GM21423 (cell line): ENCODE measurements at regions not wholly inside any gene's neighbourhood (a gene's known extent, or its start where the extent isn't known, plus 50 kb on each side); places are given as distances from the start of the nearest gene placed in this dataset.

Experiments
- ATAC-seq: cut with Tn5 transposase; IDR thresholded peaks from one replicate; pipeline ENCODE4 v1.9.1; 2021; ENCODE audit warnings: mild to moderate bottlenecking, moderate library complexity; ENCODE audit not compliant: unreplicated experiment

- no peak for ATAC-seq
These were observed 129.1 kb upstream of the FBN2 start for GRCh38 chr5:128667152-128667551.

- no peak for ATAC-seq
These were observed 129.7 kb upstream of the FBN2 start for GRCh38 chr5:128667751-128668150.

- no peak for ATAC-seq
These were observed 130.9 kb upstream of the FBN2 start for GRCh38 chr5:128668921-128669320.

DNA sequence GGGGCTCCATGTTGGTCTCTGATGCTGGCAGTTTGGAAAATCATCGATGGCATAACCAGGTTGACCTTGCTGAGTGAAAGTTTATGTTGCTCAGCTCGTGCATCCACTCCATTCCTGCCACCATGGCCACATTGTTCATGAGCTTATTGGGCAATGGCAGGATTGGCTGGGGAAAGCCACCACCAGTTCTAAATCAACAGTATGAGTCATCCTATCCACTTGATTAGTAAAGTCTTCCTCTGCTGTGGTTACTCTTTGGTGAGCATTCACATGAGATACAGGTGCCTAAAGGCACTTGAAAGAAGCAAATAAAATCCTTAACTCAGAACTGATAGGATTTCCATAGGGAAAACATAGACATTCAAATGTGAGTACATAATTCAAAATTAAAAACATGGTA is 131.8 kb upstream of the FBN2 start:
- no peak for ATAC-seq

DNA sequence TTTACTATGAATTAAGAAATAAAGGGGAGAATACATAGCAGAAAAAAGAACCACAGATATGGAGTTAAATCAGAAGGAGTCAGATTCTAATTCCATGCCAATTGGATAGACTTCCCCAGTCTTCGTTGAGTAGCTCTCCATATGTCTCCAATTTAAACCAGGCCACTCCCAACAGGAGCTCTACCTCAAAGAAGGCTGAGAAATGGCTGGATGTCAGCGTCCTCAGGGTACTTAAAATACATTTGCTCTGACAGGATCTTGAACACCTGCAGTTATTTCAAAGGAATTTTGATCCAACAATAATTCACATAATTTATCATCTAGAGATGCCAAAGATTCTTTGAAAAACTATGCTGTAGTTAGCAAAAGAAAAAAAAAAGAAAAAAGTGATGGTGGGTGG is 133.9 kb upstream of the FBN2 start:
- ATAC-seq: no peak

DNA sequence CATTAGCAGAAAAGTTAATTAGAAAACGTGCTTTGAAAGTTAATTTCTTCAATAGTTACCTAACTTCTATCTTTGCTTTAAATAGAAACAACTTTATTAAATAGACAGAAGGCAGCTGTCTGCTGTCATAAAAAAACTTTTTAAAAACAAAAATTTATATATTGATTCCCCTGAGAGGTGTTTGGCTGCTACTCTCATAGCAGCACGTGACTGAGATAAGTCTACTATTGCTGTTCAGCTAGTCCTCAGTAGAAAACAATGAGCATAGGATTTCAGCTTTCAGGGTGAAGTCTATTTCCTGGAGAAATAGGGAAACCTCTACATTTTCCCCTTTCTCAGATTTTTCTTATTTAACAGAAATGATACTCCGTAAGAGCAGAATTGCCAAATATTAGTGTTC is 135.0 kb upstream of the FBN2 start:
- no peak for ATAC-seq

GRCh38 chr5:128673411-128673957 is 135.4 kb upstream of the FBN2 start:
- ATAC-seq: no peak

- no peak for ATAC-seq
These were observed 135.9 kb upstream of the FBN2 start for GRCh38 chr5:128673970-128674369.

- peak; percentile 91 for ATAC-seq
These were observed 136.9 kb upstream of the FBN2 start for GRCh38 chr5:128674837-128675446.

- ATAC-seq: no peak
These were observed 143.1 kb upstream of the FBN2 start for GRCh38 chr5:128681096-128681495.

GRCh38 chr5:128681764-128682592 is 143.9 kb upstream of the FBN2 start:
- no peak for ATAC-seq

DNA sequence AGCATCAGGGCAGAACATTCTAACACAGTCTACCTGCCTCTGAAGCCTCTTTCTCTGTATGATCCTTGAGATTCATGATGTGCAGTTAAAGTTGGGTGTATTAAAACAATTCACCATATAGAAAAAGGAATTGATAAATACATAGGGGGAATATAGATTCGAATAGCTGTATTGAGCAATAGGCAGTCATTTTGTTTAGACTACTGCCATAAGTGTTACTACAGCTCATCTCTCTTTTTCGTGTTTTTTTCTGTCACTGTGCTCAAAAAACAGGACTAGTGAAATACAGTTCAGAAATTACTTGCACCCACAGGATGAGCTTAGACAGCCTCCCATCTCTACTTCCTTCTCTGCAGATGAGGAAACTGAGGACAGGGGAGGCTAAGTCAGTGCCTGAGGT is 144.6 kb upstream of the FBN2 start:
- ATAC-seq: no peak

GRCh38 chr5:128684961-128685360 is 146.9 kb upstream of the FBN2 start:
- no peak for ATAC-seq

- ATAC-seq: no peak
These were observed 149.9 kb upstream of the FBN2 start for GRCh38 chr5:128687930-128688329.

DNA sequence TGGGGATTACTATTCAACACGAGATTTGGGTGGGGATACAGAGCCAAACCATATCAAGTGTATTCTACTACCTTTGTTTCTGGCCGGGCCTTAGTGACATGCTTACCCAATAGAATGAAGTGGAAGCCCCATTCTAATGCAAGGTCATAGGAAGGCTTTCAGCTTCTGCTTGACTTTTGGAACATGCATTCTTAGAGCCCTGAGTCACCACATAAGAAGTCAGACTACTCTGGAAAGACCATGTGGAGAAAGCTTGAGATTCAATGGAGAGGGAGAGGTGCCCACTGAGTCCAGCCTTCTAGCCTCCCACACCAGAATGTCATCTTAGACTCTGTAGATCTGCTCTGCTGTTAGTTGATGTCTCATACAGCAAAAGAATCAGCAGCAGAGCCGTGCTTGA is 155.7 kb upstream of the FBN2 start:
- no peak for ATAC-seq

DNA sequence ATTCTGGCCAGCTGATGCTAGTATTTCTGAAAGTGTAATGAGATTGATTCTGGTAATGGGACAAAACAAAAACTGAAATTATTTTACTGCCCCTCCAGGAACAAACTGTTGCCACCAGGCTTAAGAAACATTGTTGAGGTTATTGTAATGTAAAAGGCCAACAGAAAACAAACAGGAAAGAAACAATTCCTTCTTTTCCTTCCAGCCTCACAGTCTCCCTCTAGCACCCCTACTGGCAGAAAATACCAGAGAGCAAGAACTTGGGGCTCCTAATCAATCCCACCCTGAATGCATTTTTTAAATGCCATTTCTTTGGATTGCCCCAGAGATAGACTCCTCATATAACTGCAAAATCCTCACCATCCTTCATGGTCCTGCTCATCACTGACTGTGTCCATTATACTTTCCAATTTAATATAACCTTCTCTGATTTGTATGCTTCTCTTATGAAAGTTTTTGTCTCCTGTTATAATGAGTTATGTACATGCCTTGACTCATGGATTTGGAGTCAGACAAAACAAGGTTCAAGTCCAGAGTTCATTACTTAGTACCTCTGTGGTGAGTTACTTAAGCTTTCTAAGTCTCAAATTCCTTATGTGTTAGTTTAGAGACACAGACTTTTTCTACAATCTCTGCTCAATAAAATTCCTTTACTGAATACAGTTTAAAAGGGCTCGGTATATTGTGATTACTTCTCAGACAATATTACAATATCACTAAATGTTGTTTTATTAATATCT is 157.9 kb upstream of the FBN2 start:
- no peak for ATAC-seq

DNA sequence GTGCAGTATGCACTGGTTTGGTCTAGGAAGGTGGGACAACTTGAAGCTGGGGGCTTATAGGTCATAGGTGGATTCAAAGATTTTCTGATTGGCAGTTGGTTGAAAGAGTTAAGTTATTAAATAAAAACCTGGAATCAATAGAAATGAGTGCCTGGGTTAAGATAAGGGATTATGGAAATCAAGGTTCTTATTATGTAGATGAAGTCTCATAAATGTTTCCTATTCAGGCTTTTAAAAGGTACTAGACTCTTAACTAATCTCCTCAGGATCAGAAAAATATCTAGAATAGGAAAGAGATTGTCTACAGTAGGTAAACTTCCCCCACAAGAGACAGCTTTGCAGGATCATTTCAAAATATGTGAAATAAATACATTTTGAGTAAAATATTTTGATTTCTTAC is 163.3 kb upstream of the FBN2 start:
- no peak for ATAC-seq

DNA sequence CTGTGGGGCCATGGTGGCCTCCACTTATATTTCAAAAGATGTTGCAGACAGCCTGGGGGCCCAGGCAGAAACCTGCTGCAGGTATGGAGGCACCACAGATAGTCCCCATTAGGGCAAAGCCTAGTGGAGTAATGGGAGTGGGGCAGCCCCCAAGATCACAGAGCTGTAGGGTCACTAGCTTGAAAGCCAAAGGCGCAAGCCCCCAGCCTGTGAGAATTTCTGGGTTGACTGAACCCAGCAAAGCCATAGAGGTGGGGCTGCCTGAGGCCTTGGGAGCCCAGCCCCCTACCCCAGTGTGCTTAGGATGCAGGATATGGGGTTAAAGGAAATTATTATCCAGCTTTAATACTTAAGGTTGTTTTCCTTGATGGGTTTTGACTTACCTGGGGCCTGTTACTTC is 165.3 kb upstream of the FBN2 start:
- ATAC-seq: no peak

GRCh38 chr5:128706269-128706668 is 168.2 kb upstream of the FBN2 start:
- ATAC-seq: no peak

DNA sequence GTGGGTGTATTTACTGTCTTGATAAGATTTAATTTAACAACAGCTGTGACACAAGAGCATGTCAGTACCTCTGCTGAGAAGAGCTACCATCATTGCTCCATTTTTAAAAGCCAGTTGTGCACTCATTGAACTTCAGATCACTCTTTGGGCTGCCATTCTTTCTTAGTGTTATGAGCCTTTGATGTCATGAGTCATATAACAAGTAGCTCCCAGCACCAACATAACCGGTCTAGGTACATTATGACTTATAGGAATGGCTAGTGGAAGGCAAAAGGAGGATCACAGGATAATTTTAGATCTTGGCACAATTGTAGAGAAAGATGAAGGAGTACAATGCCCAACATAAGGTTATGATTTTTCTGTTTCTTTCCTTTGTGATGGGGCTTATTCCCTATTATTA is 170.8 kb upstream of the FBN2 start:
- no peak for ATAC-seq

DNA sequence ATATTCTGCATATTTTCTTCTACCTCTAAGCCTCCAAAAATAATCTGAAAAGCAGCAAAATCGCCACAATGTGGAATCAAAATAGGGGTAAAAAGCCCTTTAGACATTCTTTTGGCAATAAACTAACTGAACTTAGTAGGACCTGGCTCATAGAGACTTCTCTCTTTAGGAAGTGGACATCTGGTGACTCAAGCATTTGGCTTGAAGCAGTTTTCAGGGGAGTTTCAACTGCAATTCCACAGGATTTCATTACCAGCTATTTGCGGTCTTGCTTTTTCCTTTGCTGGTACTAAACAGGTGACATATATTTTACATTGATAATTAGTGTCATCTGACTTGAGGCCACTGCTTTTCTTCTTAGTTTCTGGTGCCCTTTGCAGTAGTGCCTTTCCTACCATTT is 173.2 kb upstream of the FBN2 start:
- ATAC-seq: no peak

DNA sequence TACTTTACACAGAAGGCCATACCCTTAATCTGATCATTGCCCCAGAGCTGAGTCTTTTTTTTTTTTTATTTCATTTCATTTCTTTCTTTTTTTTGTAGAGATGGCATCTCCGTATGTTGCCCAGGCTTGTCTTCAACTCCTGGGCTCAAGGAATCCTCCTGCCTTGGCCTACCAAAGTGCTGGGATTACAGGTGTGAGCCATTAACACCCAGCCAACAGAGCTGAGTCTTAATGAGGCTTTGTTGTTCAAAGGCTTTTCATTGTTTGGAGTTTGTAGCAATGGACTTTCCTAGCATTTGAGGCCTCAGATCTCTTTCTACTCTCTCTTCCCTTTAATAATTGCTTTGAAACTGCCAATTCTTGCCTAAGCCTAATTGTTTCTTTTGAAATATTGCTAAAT is 176.5 kb upstream of the FBN2 start:
- no peak for ATAC-seq
